GM13977 (cell line): ENCODE measurements at regions not wholly inside any gene's neighbourhood (a gene's known extent, or its start where the extent isn't known, plus 50 kb on each side); places are given as distances from the start of the nearest gene placed in this dataset.

Experiments used
- DNase-seq: peaks from one replicate; pipeline ENCODE4 v3.0.0; 2012; ENCODE audit warnings: low spot score
- CTCF ChIP-seq: IDR thresholded peaks from 2 replicates; pipeline ENCODE4 v1.5.1; 2012; ENCODE audit warnings: mild to moderate bottlenecking, control low read depth; ENCODE audit not compliant: insufficient read depth; ENCODE audit errors: extremely low read depth, missing control alignments
- in situ Hi-C: fragments of 300-500 bp; cut with MboI; formaldehyde crosslinking; loops from one replicate; pipeline ENCODE4 v1.12.0; 2022; ENCODE audit warnings: low sequenced_read_pairs, low pct_unique_long_range_greater_than_20kb, mixed read lengths, inconsistent platforms; ENCODE audit not compliant: unreplicated experiment

GRCh38 chr4:20181926-20182325 is 69.8 kb upstream of the SLIT2 start:
- in situ Hi-C loops, result no loop called here
- no peak for TF ChIP-seq CTCF

GRCh38 chr4:20180509-20180908 is 71.2 kb upstream of the SLIT2 start:
- in situ Hi-C loops, result no loop called here
- no peak for DNase-seq
- TF ChIP-seq CTCF, result no peak

More at GRCh38 chr4:20181926-20182325, 69.8 kb upstream of the SLIT2 start:
- DNase-seq, result no peak

DNA sequence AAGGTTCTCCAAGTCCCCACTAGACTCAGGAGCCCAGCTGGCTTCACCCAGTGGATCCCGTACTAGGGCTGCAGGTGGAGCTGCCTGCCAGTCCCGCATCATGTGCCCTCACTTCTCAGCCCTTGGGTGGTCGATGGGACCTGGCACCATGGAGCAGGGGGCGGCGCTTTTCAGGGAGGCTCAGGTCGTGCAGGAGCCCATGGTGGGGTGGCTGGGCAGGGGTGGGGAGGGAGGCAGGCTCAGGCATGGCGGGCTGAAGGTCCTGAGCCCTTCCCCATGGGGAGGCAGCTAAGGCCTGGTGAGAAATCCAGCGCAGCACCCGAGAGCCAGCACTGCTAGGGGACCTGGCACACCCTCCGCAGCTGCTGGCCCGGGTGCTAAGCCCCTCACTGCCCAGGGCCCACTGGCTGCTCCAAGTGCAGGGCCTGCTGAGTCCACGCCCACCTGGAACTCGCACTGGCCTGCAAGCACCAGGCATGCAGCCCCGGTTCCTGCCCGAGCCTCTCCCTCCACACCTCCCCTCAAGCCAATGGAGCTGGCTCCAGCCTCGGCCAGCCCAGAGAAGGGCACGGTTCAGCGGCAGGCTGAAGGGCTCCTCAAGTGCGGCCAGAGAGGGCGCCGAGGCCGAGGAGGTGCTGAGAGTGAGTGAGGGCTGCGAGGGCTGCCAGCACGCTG is 72.7 kb upstream of the SLIT2 start:
- no peak for TF ChIP-seq CTCF
- in situ Hi-C loops, result no loop called here
- no peak for DNase-seq

GRCh38 chr4:20176881-20177280 is 74.8 kb upstream of the SLIT2 start:
- no peak for TF ChIP-seq CTCF
- no peak for DNase-seq
- in situ Hi-C loops, result no loop called here

DNA sequence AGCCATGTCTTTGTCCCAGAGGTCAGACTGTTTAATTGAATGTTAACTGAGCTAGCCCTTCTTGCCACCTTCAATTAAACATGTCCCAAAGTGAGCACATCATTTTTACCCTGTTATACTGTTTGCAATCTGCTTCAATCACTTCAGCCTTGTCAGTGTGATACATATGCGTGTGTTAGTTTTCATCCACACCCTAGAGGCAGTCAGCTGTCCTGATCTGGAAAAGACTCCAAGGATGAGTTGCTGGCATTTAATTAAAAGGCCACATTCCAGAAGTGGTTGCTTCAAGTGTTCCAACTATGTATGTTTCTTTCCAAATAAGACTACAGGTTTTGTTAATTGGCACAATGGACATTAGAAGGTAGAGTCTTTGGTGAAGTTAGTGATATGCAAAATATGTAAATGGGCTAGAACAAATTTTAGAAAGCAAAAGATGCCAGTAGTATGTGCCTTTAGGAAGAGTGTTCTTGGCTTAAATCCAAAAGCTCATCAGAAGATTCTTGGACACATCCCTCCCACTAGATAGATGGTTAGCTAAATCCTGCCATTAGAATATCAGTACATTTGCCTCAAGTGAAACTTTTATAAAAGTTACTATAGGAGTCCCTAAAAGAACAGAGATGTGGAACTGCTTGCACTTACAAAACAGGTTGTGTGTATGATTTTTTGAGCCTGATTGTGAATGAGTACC is 79.5 kb upstream of the SLIT2 start:
- TF ChIP-seq CTCF, result no peak
- DNase-seq, result no peak
- in situ Hi-C loops, result no loop called here

DNA sequence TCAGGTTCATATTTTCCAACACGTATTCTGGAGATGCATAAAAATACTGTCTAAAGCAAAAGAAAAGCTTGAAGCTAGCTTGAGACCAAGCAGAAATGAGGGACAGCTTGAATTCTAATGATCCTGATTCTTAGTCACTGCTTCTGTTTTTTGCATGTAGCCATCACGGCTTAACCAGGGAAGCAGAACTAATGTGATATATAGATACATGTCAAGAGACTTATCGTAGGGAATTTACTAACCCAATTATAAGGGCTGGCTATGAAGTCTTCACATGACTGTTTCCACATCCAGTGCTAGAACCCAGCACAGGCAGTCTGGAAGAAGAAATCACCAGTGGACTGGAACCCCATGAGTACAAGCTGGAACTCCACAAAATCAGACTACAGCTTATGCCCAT is 85.2 kb upstream of the SLIT2 start:
- no peak for TF ChIP-seq CTCF
- DNase-seq, result no peak
- in situ Hi-C loops, result no loop called here

- in situ Hi-C loops, result no loop called here
- DNase-seq, result no peak
- TF ChIP-seq CTCF, result no peak
Observed at GRCh38 chr4:20159516-20159915, 92.2 kb upstream of the SLIT2 start.
